Fibroblast of villous mesenchyme (primary cell): ENCODE measurements at regions not wholly inside any gene's neighbourhood (a gene's known extent, or its start where the extent isn't known, plus 50 kb on each side); places are given as distances from the start of the nearest gene placed in this dataset.
"Not testable (repeated sequence)": the region's sequence is repeated elsewhere in the genome, so short reads cannot be mapped to it uniquely, and the experiment has no call there.

Source experiments
- DNase-seq: peaks from one replicate; pipeline ENCODE4 v3.0.0-alpha.2; 2010; ENCODE audit warnings: low read depth
- H3K4me3 ChIP-seq: 2 replicates; pipeline ENCODE4 v1.5.1; 2011; ENCODE audit warnings: low read depth, mild to moderate bottlenecking, low read length
- CTCF ChIP-seq: IDR thresholded peaks from 2 replicates; pipeline ENCODE4 v1.5.1; 2012; ENCODE audit warnings: low read depth, mild to moderate bottlenecking, low read length; ENCODE audit not compliant: insufficient read depth

DNA sequence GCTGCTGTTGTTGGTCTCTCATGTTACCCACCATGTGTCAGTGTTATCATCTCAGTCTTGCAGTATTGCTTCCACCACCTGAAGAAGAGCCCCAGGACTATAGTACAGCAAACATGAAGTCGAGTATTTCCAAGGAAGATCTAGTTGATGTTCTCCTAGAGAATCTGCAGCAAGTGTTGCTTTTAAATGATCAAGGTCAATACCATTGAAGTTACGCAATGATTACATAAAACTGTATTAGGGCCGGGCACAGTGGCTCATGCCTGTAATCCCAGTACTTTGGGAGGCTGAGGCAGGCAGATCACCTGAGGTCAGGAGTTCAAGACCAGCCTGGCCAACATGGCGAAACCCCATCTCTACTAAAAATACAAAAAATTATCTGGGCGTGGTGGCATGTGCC is 173.9 kb downstream of the TJP1 start:
- not testable (repeated sequence) for H3K4me3 ChIP-seq, DNase-seq

DNA sequence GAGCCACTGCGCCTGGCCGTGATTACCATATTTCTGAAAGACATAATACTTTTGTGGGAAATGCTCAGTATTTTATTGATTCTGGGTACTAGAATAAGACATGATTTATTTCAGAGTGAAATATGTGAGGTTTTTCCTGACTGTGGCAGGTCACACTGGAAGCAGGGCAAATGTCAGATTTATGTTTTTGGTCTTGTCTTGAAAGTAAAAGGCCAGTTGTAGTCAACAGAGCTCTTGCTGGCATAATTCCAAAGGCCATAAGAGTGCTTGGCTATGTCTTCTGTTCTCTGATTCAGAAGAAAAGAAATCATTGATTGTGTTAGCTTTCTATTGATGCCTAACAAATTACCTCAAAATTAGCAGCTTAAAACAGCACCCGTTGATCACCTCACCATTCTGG is 176.4 kb downstream of the TJP1 start:
- no peak for DNase-seq
- H3K4me3 ChIP-seq = no peak overlapping the region
- TF ChIP-seq CTCF = no peak

DNA sequence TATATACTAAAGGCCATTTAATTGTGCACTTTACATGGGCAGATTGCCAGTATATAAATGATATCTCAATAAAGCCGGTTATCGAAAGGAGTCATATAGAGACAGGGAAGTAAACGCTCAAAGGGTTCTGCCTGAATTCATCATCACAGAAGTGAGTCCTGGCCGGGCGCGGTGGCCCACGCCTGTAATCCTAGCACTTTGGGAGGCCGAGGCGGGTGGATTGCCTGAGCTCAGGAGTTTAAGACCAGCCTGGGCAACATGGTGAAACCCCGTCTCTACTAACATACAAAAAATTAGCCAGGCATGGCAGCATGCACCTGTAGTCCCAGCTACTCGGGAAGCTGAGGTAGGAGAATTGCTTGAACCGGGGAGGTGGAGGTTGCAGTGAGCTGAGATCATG is 177.9 kb downstream of the TJP1 start:
- H3K4me3 ChIP-seq, DNase-seq: not testable (repeated sequence)

DNA sequence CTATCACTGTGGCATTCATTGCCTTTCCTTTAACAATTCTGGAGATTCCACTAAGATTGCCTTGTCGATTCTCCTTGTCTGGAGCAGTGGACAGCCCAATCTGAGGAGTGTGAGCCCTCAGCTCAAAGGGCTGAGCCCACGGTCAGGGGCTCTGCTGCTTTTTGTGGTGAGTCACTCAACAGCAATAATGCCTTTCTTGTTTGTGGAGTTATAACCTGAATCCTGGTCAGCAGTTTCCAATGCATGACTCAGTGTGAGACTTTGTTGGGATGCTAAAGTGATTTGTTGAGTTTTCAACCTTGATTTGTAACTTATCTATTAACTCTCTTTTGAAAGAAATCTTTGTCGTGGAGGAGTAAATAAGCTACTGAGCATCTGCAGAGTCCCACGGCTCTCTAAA is 183.5 kb downstream of the TJP1 start:
- no peak for DNase-seq
- TF ChIP-seq CTCF = no peak
- no peak overlapping the region for H3K4me3 ChIP-seq

DNA sequence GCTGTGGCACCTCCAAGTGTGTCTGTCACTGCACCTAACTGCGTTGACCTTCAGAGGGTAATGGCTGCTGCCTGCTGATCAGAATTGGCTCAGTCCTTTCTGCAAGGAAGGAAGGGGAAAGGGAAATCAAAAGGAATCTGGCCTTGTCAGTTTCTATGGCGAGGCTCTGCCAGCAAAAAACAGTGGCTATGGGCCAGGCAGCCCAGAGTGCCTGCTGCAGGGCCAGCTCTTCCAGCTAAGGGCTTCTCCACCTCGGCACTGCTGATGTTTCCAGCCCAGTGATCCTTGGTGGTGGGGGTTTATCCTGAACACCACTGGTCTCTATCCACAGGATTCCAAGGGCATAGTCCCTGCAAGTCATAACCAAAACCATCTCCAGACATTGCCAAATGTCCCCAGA is 184.3 kb downstream of the TJP1 start:
- H3K4me3 ChIP-seq = no peak overlapping the region
- no peak for TF ChIP-seq CTCF
- DNase-seq = no peak

DNA sequence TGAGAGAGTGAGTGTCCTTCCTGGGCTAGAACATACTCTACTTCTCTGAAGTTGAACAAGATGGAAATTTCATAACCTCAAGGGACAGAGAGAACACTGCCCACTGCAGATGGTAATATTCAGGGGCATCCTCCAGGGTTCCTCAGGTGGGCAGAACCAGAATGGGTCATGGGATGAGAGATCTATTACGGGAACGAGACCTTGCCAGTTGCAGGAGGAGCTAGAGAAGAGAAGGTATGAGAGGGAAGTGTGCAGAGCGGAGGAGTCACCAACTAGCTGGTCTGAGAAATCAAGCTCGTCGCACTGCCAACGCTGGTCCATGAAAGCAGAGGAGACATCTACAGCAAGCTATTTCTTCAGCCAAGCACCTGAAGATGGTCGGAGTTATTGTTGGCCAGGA is 184.7 kb downstream of the TJP1 start:
- no peak overlapping the region for H3K4me3 ChIP-seq
- TF ChIP-seq CTCF = no peak
- no peak for DNase-seq

DNA sequence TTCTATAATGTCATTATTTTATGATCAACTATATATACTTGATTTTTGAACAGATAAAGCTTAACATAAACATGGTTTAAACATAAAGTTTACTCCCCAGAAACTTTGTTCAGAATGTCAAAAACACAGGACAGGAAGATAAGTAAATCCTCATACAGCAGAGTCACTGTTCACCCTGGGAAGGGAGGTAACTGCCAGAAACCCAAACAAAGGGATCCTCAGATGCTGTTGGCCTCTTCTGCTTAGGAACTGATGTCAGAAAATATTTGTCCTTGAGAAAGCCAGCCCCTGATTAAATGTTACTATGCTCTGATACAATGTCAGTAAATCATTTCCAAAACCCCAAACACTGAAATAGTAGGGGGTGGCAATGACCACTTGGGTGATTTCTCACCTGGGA is 185.3 kb downstream of the TJP1 start:
- DNase-seq = no peak
- no peak overlapping the region for H3K4me3 ChIP-seq
- no peak for TF ChIP-seq CTCF

DNA sequence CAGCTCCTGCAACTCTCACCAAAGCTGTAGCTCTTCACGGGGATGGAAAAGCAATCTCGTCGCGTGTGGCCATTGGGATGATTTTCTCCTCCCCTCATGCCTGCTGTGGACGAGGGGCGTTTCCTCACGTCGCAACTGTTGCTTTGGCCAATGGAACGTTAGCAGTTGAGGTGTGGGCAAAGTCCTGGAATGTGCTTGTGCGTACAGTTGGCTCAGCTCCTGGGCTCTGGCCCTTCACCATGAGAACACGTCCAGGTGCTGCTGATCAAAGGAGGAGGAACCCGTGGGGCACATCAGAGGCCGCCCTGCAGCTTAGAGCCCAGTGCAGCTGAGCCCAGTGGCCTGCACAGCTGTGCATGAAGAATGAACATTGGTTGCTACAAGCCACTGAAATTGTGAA is 186.1 kb downstream of the TJP1 start:
- H3K4me3 ChIP-seq = no peak overlapping the region
- no peak for DNase-seq
- TF ChIP-seq CTCF = no peak
